ENCODE measurements at regions not wholly inside any gene's neighbourhood (a gene's known extent, or its start where the extent isn't known, plus 50 kb on each side); places are given as distances from the start of the nearest gene placed in this dataset.

DNA sequence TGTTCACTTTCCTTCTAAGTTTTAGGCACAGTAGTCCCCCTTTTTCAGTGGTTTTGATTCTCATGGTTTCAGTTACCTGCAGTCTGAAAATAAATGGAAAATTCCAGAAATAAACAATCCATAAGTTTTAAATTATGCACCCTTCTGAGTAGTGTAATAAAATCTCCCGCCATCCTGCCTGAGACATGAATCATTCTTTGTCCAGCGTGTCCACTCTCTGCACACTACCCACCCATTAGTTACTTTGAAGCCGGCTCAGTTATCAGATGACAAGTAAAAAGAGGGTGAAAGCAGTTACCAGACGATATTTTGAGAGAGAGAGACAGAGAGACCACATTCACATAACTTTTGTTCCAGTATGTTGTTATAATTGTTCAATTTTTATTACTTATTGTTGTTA, 400.5 kb downstream of the TMX3 start:
- no peak overlapping the region for H3K4me3 ChIP-seq (ENCODE audit: low read depth, low read length)
- TF ChIP-seq, protein P1, sequence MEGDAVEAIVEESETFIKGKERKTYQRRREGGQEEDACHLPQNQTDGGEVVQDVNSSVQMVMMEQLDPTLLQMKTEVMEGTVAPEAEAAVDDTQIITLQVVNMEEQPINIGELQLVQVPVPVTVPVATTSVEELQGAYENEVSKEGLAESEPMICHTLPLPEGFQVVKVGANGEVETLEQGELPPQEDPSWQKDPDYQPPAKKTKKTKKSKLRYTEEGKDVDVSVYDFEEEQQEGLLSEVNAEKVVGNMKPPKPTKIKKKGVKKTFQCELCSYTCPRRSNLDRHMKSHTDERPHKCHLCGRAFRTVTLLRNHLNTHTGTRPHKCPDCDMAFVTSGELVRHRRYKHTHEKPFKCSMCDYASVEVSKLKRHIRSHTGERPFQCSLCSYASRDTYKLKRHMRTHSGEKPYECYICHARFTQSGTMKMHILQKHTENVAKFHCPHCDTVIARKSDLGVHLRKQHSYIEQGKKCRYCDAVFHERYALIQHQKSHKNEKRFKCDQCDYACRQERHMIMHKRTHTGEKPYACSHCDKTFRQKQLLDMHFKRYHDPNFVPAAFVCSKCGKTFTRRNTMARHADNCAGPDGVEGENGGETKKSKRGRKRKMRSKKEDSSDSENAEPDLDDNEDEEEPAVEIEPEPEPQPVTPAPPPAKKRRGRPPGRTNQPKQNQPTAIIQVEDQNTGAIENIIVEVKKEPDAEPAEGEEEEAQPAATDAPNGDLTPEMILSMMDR (IDR thresholded peaks at IDR 0.05; ENCODE audit: control insufficient read depth, extremely low read depth, insufficient read depth) = no peak
- DNase-seq (ENCODE audit: low read depth) = no peak

DNA sequence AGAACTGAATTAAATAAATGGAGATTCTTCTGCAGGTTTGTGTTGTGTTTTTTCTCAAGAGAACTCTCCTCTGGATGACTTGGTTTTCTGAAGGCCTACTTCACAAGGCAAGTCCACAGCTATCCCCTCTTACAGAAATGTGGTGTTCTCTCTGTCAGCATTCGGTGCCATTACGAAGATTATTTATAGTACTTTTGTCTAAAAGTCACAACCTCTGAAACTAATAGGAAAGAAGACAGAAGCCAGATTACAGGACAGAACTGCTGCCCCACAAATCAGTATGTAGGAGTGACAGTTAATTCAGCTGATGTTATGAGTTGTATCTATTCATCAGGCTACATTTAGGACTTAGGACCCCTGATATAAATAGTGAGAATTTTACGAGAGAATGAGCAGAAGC, 413.5 kb downstream of the TMX3 start:
- H3K4me3 ChIP-seq (ENCODE audit: low read depth, low read length) = no peak overlapping the region
- no peak for DNase-seq (ENCODE audit: low read depth)
- TF ChIP-seq, protein P1 (IDR thresholded peaks at IDR 0.05; ENCODE audit: control insufficient read depth, extremely low read depth, insufficient read depth) = no peak

DNA sequence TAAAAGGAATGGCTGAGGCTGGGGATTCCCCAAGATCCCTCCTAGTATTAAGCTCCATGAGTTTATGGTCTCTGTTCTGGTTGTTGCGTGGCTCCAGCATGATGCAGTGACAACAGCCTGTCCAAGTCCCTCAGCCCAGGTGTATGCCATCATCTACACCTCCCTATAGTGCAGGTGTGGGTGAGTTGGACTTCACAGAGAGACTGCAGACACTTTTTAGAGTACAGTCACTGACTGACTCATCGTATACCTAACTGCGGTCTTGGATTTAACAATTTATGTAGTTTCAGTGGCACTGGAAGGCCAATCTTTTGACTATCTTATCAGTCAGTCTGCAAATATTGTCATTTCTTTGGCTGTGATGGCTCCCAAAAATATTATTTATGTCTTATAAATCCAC, 415.0 kb downstream of the TMX3 start:
- no peak overlapping the region for H3K4me3 ChIP-seq (ENCODE audit: low read depth, low read length)
- TF ChIP-seq, protein P1 (IDR thresholded peaks at IDR 0.05; ENCODE audit: control insufficient read depth, extremely low read depth, insufficient read depth) = no peak

DNA sequence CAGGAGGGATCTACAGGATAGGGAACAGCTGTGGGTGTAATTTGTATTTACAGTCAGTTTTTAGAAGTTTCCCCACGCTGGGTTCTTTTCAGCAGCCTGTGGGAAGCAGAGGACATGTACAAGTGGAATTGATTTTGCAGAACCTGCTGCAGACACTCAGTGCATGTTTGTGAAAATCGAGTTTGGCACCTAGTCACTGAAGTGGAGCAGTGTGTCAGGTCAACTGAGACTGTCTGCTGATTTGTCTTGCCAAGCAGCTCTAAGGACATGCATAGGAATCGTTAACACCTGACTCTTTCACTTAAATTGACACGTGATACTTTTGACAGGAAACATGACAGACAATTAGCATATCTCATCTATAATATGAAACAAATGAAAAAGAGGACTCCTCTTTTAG, 416.6 kb downstream of the TMX3 start:
- DNase-seq (ENCODE audit: low read depth) = no peak
- no peak overlapping the region for H3K4me3 ChIP-seq (ENCODE audit: low read depth, low read length)
- TF ChIP-seq, protein P1 (IDR thresholded peaks at IDR 0.05; ENCODE audit: control insufficient read depth, extremely low read depth, insufficient read depth) = no peak

More for the DNA sequence above, 415.0 kb downstream of the TMX3 start:
- no peak for DNase-seq (ENCODE audit: low read depth)

DNA sequence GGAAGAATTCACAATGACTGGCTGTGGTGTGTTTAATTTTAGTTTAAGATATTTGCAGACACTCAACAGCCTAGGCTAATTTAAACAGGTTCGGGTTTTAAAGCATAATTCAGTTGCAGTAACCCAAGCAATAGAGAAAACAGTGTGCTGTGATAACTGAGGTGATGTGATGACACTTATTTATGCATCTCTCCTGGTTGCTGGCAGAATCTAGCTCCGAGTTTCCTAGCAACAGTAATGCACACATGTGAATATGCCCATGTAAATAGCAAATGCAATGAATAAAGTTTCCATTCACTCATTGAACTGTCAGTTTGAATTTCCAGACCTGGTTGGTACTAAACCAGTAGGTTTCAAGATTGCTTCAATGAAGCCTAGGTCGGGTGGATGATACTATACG, 426.5 kb downstream of the TMX3 start:
- TF ChIP-seq, protein P1 (IDR thresholded peaks at IDR 0.05; ENCODE audit: control insufficient read depth, extremely low read depth, insufficient read depth) = no peak
- DNase-seq (ENCODE audit: low read depth) = no peak
- H3K4me3 ChIP-seq (ENCODE audit: low read depth, low read length) = no peak overlapping the region

DNA sequence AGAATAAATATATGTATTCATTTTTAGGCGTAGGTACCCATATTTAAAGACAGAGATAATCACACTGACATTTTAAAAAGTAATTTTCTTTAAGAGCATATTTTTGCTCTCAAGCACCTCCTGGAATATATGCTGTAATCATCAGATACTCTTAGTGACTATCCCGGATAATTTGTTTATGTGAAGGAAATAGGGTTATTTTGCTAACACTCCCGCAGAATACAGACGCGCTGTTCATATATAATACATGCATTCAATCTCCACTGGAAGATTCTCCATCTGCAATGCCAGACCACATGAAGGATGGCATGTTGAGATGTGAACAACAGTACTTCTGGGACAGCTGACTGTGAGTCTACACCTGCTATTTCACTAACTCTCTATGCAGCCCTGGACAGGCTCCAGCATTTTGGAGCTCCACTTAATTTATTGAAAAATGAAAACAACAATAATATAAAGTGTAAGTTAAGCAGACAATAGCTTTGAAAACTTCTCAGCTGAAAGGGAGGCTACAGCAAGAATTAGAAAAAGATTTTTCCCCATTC, 430.6 kb downstream of the TMX3 start:
- TF ChIP-seq, protein P1 (IDR thresholded peaks at IDR 0.05; ENCODE audit: control insufficient read depth, extremely low read depth, insufficient read depth) = no peak
- no peak for DNase-seq (ENCODE audit: low read depth)
- H3K4me3 ChIP-seq (ENCODE audit: low read depth, low read length) = no peak overlapping the region

DNA sequence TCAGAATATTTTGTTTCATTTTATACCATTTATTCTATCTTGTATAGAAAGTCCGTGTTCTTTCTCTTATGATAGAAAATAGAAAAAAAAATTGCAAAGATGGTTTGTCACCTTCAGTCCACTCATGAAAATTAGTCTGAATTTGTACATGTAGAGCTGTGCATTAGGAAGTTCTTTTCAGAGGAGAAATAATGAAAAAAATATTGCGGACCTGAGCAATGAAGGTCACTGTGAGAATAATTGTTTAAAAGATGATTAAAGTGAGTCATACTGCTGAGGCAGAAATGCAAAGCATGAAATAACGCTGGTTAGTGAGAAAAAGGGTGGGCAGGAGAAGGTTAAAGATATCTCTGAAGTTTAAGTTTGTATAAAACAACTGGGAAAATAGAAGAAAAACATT, 431.1 kb downstream of the TMX3 start:
- H3K4me3 ChIP-seq (ENCODE audit: low read depth, low read length) = no peak overlapping the region
- no peak for DNase-seq (ENCODE audit: low read depth)
- TF ChIP-seq, protein P1 (IDR thresholded peaks at IDR 0.05; ENCODE audit: control insufficient read depth, extremely low read depth, insufficient read depth) = no peak
